GM10248 (cell line): ENCODE measurements at regions not wholly inside any gene's neighbourhood (a gene's known extent, or its start where the extent isn't known, plus 50 kb on each side); places are given as distances from the start of the nearest gene placed in this dataset.

ENCODE experiments used
- CTCF ChIA-PET: fragments of 300-600 bp; sonication (Branson Sonifier 250); formaldehyde crosslinking; extraction: SDS; loops from one replicate; lab custom pipeline; 2021; ENCODE audit warnings: antibody characterized with exemption; lab: Yijun Ruan, JAX
- POLR2A ChIA-PET: fragments of 350-650 bp; sonication (Branson Sonifier 250); formaldehyde crosslinking; extraction: SDS; loops from one replicate; lab custom pipeline; 2020; ENCODE audit warnings: antibody characterized with exemption; lab: Yijun Ruan, JAX
- DNase-seq: peaks from one replicate; pipeline ENCODE4 v3.0.0; 2012; ENCODE audit errors: extremely low spot score
- TF ChIP-seq, protein P1 (sequence below): IDR thresholded peaks from 2 replicates; pipeline ENCODE4 v1.5.1; 2012; ENCODE audit warnings: mild to moderate bottlenecking, low read depth; ENCODE audit errors: extremely low read depth, missing control alignments, control extremely low read depth

DNA sequence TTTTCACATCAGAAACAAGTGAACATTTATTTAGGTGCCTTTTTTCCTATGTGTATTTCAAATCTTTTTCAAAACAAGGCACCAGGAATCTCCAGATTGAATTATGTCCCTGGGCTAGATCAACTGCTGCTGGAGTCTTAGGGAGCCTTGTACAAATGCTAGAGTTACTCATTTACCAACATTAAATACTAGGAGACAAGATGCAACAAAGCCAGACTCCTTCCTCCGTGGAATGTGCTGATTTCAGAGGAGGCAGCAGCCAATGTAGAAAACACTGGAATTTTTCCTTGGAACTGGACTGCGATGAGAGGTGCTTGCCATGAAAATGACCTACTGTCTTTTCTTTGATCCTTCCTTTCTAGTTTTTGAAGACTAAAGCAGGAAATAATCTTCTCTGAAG is 1514.7 kb upstream of the MIR17HG start:
- ChIA-PET CTCF (no interaction called here), POLR2A (no interaction called here)
- DNase-seq: no peak
- TF ChIP-seq, protein P1, sequence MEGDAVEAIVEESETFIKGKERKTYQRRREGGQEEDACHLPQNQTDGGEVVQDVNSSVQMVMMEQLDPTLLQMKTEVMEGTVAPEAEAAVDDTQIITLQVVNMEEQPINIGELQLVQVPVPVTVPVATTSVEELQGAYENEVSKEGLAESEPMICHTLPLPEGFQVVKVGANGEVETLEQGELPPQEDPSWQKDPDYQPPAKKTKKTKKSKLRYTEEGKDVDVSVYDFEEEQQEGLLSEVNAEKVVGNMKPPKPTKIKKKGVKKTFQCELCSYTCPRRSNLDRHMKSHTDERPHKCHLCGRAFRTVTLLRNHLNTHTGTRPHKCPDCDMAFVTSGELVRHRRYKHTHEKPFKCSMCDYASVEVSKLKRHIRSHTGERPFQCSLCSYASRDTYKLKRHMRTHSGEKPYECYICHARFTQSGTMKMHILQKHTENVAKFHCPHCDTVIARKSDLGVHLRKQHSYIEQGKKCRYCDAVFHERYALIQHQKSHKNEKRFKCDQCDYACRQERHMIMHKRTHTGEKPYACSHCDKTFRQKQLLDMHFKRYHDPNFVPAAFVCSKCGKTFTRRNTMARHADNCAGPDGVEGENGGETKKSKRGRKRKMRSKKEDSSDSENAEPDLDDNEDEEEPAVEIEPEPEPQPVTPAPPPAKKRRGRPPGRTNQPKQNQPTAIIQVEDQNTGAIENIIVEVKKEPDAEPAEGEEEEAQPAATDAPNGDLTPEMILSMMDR: no peak

- ChIA-PET CTCF (no interaction called here), POLR2A (no interaction called here)
- DNase-seq: no peak
- TF ChIP-seq, protein P1: no peak
Measured at GRCh38 chr13:89843621-89844020, 1503.9 kb upstream of the MIR17HG start.

GRCh38 chr13:89845874-89846273 is 1501.6 kb upstream of the MIR17HG start:
- ChIA-PET POLR2A (no interaction called here), CTCF (interaction anchor here (1.9 kb wide), 1 partner anchor 11 kb away, joined by 4 read pairs; no protein-coding TSS in a partner anchor)
- TF ChIP-seq, protein P1: no peak
- DNase-seq: no peak

DNA sequence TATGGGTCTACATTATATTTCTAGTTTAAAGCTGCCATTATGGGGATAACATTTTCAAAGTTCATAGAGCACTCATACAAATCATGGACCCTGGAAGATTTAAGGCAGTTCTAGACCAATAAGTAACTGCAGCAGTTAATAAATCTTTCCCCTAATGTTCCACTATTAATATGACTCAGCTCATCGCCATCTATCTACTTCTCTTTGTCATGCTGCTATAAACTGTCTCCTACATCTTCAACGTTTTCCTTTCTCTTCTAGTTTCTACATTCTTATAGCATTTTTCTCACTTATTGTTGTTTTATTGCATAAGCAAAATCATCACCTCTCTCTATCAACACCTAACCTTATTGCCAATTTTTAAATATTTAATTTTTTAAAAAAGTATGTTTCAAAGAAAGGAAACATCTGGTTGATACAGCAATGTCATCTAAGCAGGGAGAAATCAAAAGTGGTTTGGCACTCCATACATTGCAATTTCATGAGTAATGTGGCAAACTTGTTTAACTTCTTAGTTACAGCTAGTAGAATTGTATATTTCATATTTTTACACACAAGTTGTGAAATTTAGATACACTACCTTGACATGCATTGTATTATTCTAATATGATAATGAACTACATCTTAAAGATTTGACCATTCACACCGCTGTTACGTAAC is 1500.4 kb upstream of the MIR17HG start:
- POLR2A ChIA-PET: no interaction called here
- TF ChIP-seq, protein P1: no peak
- CTCF ChIA-PET: interaction anchor here (0.6 to 1.9 kb wide), 2 partner anchors 12 to 14 kb away, joined by 3 to 4 read pairs; no protein-coding TSS in a partner anchor
- no peak for DNase-seq

GRCh38 chr13:89852570-89852969 is 1494.9 kb upstream of the MIR17HG start:
- TF ChIP-seq, protein P1: no peak
- DNase-seq: no peak
- CTCF ChIA-PET: no interaction called here
- POLR2A ChIA-PET: no interaction called here

DNA sequence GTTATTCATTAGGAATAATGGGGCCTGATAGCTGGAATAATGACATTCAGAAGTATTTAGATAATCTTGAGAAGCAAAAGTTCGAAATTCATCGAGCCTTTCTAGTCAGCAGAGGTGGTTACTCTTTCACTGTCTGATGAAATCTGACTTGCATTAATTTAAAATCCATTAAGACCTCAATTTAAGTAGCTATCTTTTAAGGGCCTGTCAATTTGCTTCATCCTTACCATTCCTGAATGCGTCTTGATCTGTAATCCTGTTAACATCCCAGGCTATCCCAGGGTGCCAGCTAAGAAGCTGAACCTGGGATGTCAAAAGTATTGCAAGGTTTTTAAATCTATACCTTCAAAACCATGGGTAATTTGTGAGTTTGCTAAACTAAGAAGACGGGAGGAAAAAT is 1491.0 kb upstream of the MIR17HG start:
- no peak for DNase-seq
- TF ChIP-seq, protein P1: no peak
- ChIA-PET CTCF (interaction anchor here (1.1 kb wide), 1 partner anchor 21 kb away, joined by 3 read pairs; no protein-coding TSS in a partner anchor), POLR2A (no interaction called here)
